GM18511 (cell line): ENCODE measurements at regions not wholly inside any gene's neighbourhood (a gene's known extent, or its start where the extent isn't known, plus 50 kb on each side); places are given as distances from the start of the nearest gene placed in this dataset.

ENCODE experiments used
- ATAC-seq: cut with Tn5 transposase; IDR thresholded peaks from one replicate; pipeline ENCODE4 v1.9.1; 2021; ENCODE audit warnings: mild to moderate bottlenecking, moderate library complexity; ENCODE audit not compliant: unreplicated experiment

DNA sequence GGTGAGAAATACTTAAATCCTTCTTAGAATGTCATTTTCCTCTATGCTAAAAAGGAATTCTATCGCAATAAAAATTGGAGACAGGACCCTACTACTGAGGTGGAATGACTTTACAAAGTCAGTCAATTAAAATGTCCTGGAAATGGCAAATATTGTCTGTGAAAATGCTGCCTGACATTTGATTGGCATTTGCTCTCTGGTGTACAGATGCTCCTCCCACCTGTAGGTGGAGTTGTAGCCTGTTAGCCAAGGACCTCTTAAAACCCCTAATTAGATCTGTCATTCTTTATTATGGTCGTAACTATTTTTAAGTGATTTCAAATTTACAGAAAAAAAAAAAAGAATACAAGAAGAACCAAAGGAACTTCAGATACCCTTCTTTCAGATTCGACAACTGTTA lies 393.1 kb upstream of the KLHL29 start:
- no peak for ATAC-seq

DNA sequence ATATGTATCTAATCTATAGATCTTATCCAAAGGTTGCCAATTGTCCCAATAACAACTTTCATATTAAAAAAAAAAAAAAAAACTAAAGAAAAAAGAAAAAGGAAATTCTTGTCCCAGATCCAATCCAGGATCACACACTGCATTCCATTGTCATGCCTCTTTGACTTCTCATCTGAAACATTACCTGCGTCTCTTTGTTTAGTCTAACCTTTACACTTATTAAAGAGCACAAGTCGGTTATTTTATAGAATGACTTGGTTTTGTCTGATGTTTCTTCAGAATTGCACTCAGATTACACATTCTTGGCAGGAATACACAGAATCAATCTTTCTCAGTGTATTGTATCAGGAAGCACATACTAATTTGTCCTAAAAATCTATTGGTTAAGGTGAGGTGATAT lies 392.5 kb upstream of the KLHL29 start:
- no peak for ATAC-seq

DNA sequence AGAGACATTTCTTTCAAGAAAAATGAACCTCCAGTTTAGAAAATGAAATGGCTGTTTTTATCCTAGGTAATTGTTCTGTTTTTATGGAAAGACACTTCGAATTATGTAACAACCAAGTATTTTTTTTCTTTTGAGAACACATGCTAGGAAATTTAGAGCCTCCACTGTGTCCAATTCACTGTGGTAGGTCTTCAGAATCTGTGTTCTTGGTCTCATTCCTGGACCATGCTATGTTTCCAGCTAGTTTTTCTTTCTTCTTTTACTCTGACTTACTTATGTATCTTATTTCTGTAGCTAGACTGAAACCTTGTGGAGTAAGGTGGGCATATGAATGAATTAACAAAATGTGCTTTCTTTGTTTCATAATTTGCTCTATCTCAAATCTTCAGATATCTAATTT lies 391.7 kb upstream of the KLHL29 start:
- no peak for ATAC-seq

DNA sequence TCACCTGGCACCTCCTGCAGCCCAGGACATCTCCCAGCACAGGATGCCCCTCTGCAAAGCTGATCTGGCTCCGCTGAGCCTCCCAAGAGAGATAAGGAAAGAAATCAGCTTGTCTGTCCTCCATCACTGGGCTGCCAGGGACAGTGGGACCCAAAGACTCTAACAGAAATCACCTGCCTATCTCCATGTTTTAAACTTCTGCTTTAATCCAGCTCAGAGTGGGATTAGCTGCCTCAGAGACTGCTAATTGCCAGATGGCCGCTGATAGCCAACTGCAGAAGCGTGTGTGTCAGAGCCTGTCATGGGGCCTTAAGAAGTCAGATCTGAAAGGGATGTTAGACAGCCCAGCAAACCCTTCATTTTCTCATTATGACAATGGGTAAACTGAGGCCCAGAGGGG lies 389.4 kb upstream of the KLHL29 start:
- no peak for ATAC-seq

DNA sequence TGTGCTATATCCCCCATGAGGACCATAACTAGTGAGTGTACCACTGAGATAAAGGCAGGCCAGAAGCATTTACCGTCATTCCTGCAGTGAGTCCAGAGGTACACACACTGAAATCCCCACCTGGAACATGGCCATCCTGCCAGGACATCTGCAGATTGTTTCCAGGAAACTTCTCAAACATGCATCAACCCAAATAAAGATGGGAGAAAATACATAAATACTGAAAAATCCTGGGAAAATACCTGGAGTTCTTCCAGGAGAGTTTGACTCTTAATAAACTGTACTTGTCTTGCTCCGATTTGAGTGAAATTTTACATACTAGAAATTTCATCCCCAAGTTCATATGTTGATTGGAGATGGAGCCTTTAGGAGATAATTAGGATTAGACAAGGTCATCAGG lies 388.1 kb upstream of the KLHL29 start:
- ATAC-seq: no peak

DNA sequence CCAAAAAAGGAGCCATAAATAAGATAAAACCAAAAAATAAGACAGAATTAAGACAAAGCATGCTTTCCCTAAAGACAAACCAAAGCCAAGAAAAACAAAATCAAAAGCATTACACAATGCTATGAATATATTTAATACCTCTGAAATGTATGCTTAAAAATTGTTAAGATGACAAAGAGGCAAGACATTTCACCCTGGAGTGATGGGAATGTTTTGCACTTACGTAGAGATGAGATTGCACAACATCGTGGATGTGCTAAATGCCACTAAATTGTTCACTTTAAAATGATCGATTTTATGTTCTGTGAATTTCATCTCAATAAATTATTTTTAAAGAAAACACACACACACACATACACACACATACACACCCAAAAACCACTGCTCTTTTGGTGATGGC lies 386.6 kb upstream of the KLHL29 start:
- ATAC-seq: no peak

DNA sequence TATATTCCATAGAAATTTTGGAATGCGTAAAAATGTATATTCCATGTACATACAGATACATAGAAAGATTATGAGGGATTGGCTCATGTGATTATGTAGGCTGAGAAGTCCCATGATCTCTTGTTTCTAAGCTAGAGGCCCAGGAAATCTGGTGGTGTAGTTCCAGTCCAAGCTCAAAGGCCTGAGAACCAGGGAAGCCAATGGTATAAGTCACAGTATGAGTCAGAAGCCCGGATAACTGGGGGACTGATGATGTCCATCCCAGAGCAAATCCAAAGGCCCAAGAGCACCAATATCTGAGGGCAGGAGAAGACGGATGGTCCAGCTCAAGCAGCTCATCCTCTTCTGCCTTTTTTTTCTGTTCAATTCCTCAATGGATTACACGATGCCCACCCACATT lies 385.0 kb upstream of the KLHL29 start:
- ATAC-seq: no peak

DNA sequence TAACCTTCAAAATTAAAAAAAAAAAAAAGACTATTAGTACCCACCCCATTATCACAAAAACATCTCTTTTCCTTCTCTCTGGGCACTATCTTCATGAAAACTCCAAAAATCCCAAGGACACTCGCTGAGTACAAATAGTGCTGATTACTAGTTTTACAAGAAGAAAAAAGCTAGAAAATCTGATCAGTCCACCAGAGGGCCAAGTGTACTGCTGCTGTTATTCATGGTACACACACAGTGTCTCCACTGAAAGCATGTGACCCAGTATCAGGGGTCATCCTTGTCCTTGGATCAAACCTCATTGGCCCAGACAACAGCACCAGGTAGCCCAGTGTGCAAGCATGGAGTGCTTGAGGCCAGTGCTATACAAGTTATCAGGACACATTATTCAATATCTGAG lies 382.7 kb upstream of the KLHL29 start:
- no peak for ATAC-seq

DNA sequence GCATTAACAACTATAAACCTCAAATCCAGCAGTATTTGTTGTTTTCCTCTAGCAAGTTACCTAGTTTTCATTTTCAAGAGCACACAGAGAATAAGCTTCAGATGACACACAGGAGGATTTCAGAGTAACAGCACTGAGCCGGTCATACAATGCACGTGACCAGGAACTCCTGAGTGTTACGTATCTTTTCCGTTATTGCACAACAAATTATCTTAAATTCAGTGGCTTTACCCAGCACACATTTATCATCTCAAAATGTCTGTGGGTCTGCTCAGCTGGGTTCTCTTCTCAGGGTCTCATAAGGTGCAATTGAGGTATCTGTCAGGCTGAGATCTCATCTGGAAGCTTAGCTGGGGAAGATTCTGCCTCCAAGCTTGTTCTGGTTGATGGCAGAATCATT lies 379.5 kb upstream of the KLHL29 start:
- no peak for ATAC-seq

DNA sequence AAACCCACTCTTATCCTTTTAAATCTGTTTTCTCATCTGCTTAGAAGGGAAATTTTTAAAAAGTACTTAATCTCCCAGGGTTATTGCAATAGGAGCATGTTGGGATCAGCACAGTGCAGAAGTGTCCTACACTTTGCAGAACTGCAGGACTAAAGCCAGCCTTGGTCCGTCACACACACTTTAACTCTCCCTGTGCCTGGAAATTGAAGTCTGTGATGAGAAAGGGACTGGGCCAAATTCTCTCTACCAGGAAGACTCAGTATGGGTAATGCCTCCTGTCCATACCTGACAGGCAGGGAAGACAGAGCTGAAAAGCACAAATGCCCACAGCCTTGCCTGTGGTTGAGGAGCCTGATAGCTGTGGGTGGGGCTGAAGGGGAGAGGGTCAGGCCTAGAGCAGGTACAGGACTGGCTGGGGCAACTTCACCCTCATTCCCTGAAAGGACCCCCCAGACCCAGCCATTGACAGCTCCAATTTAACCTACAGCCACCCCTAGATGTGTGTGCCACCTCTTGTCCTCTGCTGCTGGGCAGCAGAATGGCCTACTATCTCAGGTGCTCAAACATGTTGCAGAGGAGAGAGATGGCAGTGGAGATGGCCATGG lies 377.2 kb upstream of the KLHL29 start:
- ATAC-seq: no peak

DNA sequence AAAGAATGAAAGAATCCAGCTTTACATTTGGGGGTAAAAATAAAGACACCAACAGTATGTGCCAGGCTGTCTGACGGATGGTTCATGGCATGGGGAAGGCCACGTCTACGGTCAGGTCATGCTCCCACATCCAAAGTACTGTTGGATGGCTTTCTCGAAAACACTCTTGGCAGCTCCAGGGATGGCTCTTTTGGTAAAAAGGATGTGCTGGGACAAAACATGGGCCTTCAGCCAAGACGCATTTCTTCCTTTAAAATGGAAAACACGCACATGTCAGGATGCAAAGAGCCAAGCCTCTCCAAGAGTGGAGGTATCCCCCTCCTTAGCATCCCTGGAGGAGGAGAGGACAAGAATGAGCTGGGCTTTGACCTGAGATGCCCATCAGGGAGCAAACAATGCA lies 376.5 kb upstream of the KLHL29 start:
- no peak for ATAC-seq

DNA sequence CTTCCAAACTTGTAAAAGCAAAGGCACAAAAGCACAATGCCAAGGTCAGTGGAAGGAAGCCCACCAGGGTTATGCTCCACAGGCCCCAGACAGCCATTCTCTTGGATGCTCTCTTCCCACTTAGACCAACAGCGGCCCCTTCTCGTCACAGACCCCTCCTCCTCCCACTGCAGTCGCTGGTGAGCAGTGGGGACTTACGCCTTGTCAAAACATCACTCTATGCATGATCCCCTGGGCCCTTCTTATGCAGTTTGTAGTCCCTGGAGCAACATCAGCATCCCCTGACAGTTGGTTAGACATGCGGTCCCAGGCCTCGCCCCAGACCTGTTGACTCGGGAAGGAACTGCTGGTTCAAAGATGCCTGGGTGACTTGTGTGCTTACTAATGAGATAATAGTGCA lies 376.0 kb upstream of the KLHL29 start:
- no peak for ATAC-seq

DNA sequence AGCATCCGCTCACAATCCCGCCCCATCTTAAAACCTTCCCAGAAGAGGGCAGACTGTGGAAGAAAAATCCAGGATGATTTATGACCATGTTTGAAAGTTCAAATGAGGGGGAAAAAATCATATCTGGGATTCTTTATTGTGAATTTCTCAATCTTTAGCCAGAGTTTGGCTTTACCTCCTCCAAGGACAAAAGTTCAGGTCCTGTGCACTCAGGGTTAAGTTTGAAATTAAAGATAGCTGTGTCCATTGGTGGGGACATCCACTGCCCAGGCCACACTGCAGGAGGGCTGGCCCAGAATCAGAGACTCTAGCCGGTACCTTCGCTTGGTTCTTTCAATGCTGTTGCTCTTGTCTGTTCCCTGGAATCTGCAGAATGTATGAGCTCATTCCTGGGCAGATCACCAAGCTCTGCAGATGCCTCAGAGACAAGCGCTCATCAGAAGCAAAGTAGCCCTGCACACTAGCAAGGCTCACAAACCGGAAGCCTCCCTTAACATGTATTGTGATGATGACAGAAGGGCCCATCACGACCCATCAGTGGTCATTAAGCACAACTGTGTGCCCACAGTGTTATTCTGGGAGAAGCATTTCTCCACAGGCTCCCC lies 375.3 kb upstream of the KLHL29 start:
- no peak for ATAC-seq

DNA sequence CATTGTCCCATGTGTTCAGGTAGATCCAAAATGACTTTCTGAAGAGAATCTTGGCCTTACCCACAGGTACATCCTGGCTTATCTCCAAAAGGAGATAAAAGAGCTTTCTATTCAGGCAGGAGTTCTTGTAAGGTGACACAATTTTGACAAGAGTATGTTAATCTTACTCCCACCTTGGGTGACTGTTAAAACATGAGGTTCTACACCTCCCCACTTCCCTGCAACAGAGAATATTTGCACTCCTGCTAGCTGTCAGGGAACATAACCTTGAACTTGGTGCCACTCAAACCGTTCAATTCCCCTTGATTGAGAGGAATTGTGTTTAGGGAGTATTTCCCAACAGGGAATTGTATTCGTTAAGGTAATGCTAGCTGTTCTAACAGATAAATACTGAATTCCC lies 372.5 kb upstream of the KLHL29 start:
- no peak for ATAC-seq

DNA sequence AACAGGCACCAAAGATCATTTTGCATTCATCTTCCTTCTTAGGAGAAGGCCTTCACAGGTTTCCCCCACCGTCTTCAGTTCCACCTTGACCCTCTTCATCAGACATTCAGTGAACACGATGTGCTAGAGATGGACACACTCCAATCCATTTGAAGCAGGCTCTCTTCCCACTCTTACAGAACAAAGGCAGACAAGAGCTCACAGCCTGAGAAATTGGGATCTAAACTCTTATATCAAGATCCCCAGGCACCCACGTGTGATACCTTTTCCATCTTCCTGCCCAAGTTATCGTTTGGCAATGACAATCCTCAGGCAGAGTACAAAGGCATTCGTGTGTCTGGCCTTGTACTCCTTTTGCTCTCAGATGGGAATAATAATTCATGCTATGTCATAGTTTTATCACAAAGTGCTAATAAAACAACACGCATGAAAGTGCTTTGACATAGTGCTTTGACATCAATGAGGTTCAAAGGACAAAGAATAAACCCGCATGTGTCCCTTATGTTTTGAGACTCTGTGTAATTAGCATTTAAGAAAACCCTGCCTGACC lies 369.3 kb upstream of the KLHL29 start:
- no peak for ATAC-seq

DNA sequence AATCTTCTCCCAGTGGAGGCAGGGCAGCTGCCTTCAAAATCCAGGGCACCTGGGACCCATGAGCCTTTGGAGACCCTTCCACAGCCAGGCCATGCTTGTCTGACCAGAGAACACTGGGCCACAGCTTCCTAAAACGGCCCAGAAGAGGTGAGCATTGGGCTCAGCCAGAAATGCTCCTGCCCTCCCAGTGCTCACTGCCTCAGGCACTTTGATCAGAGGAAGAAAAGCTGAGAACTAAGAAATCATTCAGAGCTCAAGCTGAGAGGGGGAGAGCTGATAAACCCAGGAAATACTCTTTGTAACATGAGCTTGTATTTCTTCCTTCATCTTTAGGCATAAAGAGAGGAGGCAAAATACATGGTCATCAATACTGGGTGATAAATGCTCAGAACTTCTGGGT lies 365.5 kb upstream of the KLHL29 start:
- ATAC-seq: no peak

DNA sequence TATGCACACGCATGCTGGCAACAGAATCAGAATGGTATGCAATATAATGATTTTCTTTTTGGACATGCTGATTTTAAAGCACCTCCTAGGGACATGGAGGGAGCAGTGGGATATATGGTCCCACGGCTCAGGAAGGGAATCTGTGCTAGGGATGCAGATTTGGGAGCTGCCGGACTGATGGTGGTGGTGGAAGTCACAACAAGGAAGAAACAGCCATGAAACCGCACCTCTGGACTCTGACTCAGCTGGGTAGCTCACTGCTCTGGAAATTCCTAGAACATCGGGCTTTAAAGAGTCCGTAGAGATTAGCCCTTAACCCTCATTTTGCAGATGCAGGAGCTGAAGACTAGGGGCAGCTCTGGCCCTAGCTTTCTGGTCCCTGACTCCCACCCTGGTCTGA lies 364.3 kb upstream of the KLHL29 start:
- ATAC-seq: no peak

DNA sequence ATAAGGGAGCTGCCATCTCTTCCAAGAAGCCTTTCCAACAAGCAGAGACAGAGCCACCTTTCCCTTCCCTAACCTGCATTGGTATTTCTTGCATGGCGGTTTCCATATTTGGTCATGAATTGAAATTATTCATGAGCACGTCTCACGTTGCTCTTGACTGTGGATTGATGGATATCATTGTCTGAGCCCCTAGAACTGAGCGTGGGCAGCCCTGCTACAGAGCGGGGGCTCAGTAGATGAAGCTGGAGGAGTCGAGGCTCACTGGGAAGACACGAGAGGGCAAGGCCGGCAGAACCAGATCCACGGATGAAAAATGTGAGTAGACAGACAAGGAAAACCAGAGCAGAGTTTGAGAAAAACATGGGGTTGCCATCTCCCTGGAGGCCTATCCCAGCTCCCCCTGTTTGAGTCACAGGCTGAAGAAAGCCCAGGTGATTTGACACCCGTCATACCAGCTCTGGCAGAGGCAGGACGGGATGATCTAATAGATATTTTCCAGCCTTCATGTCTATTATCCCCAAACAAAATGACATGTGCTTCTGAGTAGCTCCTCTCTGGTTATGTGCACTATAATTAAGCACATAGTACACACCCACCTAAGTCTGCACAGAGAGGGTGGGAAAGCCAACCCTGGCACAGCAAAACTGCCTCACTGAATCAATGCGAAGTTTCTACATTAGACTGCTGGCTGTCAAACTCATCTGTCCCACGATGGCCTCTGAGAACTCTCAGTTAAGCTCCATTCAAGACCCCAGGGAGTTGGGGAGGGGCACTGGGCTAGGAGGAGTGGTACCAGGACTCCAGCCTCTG lies 363.5 kb upstream of the KLHL29 start:
- no peak for ATAC-seq

DNA sequence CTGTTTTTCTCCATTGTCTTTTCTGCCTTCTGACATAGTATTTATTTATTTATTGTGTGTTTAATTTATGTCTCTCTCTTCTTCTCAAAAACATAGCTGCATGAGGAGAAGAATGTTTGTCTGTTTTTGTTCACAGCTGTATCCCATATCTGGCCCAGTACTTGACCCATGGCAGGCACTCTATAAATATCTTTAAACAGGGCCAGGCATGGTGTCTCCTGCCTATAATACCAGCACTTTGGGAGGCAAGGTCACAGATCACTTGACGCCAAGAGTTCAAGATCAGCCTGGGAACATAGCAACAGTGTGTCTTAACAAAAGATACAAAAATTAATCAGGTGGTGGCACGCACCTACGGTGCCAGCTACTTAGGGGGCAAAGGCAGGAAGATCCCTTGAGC lies 361.3 kb upstream of the KLHL29 start:
- no peak for ATAC-seq

DNA sequence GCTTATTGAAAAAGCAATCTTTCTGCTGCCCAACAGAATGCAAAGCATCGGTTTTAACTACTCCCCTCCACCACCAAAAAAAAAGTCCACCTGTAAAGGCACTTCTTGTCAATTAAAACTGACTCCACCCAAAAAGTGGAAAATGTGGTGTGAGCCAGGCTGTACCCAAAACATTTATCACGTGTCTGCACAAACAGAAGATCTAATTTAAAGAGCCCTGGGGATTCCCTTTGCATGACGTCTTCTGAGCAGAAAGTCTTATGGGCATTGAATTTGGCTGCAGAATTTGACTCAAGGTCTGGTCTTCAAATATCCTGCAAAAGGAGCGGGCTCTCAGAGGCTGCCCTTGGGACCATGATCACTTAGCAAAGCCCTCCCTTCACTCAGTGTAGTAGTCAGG lies 358.3 kb upstream of the KLHL29 start:
- ATAC-seq: no peak

DNA sequence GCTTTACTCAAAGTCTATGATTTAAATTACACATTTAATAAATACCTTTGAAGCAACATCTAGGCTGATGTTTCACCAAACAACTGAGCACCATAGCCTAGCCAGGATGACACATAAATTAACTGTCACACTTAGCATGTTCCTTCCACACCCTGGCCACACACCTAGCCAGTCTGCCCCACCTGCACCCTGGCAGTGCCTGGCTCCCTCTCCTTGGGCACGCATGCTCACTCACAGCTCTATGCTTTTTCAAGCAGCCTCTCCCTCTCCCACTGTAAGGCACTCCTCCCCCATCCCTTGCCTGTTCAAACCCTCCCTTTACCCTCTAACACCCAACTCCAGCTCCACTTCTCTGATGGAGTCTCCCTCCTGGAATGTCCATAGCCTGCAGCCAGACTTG lies 357.6 kb upstream of the KLHL29 start:
- no peak for ATAC-seq

DNA sequence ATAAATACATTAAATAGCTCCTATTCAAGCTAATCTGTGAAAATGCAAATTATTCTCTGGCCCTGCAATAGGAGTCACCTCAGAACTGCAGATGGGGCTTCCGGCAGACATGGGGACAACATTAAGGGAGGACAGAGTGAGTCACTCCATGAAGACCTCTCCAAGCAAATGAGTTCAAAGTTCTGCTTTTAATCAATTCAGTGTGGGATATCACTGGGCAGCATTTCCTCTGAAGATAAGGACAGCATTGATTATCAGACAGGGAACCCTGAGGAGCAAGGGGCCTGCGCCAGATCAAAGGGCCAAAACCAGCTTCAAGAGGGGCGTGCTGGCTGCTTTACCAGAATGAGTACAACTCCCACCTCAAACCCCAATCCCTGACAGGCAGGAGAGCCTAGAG lies 356.9 kb upstream of the KLHL29 start:
- no peak for ATAC-seq
